ENCODE measurements at regions not wholly inside any gene's neighbourhood (a gene's known extent, or its start where the extent isn't known, plus 50 kb on each side); places are given as distances from the start of the nearest gene placed in this dataset.

- Histone ChIP-seq H3K18ac (ENCODE audit: insufficient read length, low read depth, low read length) (no peak overlapping the region), H3K4me2 (ENCODE audit: insufficient read depth, insufficient read length, low read length) (no peak overlapping the region), H2BK120ac (ENCODE audit: low read depth, low read length, poor library complexity, severe bottlenecking) (no peak overlapping the region), H2BK20ac (ENCODE audit: low read depth, low read length, poor library complexity, severe bottlenecking) (no peak overlapping the region), H2BK15ac (ENCODE audit: low read depth, low read length) (no peak overlapping the region), H3K4ac (ENCODE audit: low read depth, low read length) (no peak overlapping the region), H3T11ph (ENCODE audit: low read length) (no peak overlapping the region), H2BK5ac (ENCODE audit: insufficient read length, low read length) (no peak overlapping the region), H2BK12ac (ENCODE audit: insufficient read length, low read depth, low read length) (no peak overlapping the region), H2AK5ac (ENCODE audit: insufficient read length, low read length) (no peak overlapping the region), H3K79me2 (ENCODE audit: insufficient read depth, low read length) (no peaks in the 10 kb centered on the region), H3K9me3 (ENCODE audit: control insufficient read depth, low read depth, low read length) (no peaks in the 10 kb centered on the region), H4K5ac (ENCODE audit: insufficient read length, low read depth, low read length) (no peak overlapping the region), H2AFZ (ENCODE audit: low read length) (no peak overlapping the region), H3K14ac (ENCODE audit: insufficient read depth, low read length) (no peak overlapping the region), H4K20me1 (ENCODE audit: control insufficient read depth, insufficient read depth, insufficient read length) (no peaks in the 10 kb centered on the region), H3K56ac (ENCODE audit: insufficient read length, low read depth, low read length) (no peak overlapping the region), H3K9ac (ENCODE audit: extremely low read depth, insufficient read length, low read length) (no peak overlapping the region), H3K27ac (ENCODE audit: insufficient read length, low read depth, low read length) (no peak overlapping the region), H4K8ac (replicated peaks; ENCODE audit: insufficient read length, low read depth, low read length) (no peak overlapping the region), H3K4me1 (ENCODE audit: insufficient read depth, low read length) (no peaks in the 10 kb centered on the region; the same call in 1 of the 2 replicates), H4K91ac (ENCODE audit: insufficient read length, low read depth, low read length) (no peak overlapping the region), H3K27me3 (ENCODE audit: insufficient read depth, low read length) (no peaks in the 10 kb centered on the region), H3K23me2 (ENCODE audit: insufficient read length, low read depth, low read length, poor library complexity, severe bottlenecking) (no peaks in the 10 kb centered on the region), H3K79me1 (ENCODE audit: insufficient read depth, low read depth, low read length, poor library complexity, severe bottlenecking) (no peaks in the 10 kb centered on the region), H3K23ac (ENCODE audit: insufficient read length, low read depth, low read length) (no peak overlapping the region)
- Mint-ChIP-seq H3K4me3 (no peak overlapping the region), H3K36me3 (ENCODE audit: insufficient read depth in 1 of 3, low read depth in 3 of 3) (no peaks in the 10 kb centered on the region; a peak in 1 of 7 replicates), H3K9me3 (no peaks in the 10 kb centered on the region; a peak in 1 of 5 replicates), H3K27ac (no peak overlapping the region), H3K27me3 (ENCODE audit: low read depth) (no peaks in the 10 kb centered on the region), H3K4me1 (peaks cover 0 to 3% of the 10 kb centered on the region in 2 experiments; a peak in 1 of 4 replicates)
- no CpG with 5 or more reads among the region's 4 CpGs for WGBS (ENCODE audit: extremely low coverage, insufficient read length, low lambda C conversion rate)
- TF ChIP-seq CTCF (conservative IDR thresholded peaks at IDR 0.05) = no peak
- no peak for DNase-seq
Measured at GRCh38 chr11:10378362-10378761, 73.5 kb downstream of the ADM start.

Data from H9 (cell line).